Duodenal mucosa (tissue), 2 donors: ENCODE measurements at regions not wholly inside any gene's neighbourhood (a gene's known extent, or its start where the extent isn't known, plus 50 kb on each side); places are given as distances from the start of the nearest gene placed in this dataset.
"Not testable (repeated sequence)": the region's sequence is repeated elsewhere in the genome, so short reads cannot be mapped to it uniquely, and the experiment has no call there.

Experiments used
- H3K27ac ChIP-seq: one replicate; pipeline ENCODE4 v1.7.0; 2013; ENCODE audit warnings: low read depth, low read length
- H3K27me3 ChIP-seq, 2 donors: one replicate each; pipeline ENCODE4 v1.7.0; 2013; ENCODE audit warnings: low read length in 2 of 2, control low read depth in 1 of 2; ENCODE audit not compliant: insufficient read depth in 2 of 2, control insufficient read depth in 1 of 2
- H3K36me3 ChIP-seq, 2 donors: one replicate each; pipeline ENCODE4 v1.7.0; 2013; ENCODE audit warnings: low read length in 2 of 2, control low read depth in 1 of 2; ENCODE audit not compliant: insufficient read depth in 2 of 2, control insufficient read depth in 1 of 2
- H3K4me1 ChIP-seq, 2 donors: one replicate each; pipeline ENCODE4 v1.7.0; 2013; ENCODE audit warnings: low read length in 2 of 2, control low read depth in 1 of 2; ENCODE audit not compliant: insufficient read depth in 2 of 2, control insufficient read depth in 1 of 2
- H3K4me3 ChIP-seq, 2 donors: one replicate each; pipeline ENCODE4 v1.7.0; 2013; ENCODE audit warnings: low read length in 2 of 2, low read depth in 1 of 2
- H3K9ac ChIP-seq, 2 donors: one replicate each; pipeline ENCODE4 v1.7.0; 2013; ENCODE audit warnings: low read length in 2 of 2, low read depth in 1 of 2
- H3K9me3 ChIP-seq, 2 donors: one replicate each; pipeline ENCODE4 v1.7.0; 2013; ENCODE audit warnings: low read length in 2 of 2, control low read depth in 1 of 2; ENCODE audit not compliant: control insufficient read depth in 1 of 2

DNA sequence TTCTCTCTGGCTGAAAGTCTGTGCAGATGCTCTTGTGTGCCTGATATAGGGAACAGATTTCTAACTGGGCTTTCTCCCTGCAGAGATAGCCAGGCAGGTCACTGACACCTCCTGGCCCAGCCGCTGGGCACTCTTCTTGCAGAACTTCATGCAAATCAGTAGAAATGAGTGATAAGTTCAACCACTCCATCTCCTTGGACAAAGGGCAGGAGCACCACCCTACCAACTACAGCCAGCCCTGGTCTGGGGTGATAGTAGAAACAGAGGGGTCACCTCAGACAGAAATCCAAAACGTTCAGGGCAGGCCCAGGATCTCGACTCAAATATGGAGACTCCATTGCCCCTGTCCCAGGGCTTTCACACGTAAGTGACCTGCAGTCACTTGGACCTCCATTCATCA is 917.8 kb upstream of the ZNF722 start:
- Histone ChIP-seq H3K27ac (no peak overlapping the region), H3K9me3 (peaks cover 35 to 40% of the 10 kb centered on the region in 2 donors)

DNA sequence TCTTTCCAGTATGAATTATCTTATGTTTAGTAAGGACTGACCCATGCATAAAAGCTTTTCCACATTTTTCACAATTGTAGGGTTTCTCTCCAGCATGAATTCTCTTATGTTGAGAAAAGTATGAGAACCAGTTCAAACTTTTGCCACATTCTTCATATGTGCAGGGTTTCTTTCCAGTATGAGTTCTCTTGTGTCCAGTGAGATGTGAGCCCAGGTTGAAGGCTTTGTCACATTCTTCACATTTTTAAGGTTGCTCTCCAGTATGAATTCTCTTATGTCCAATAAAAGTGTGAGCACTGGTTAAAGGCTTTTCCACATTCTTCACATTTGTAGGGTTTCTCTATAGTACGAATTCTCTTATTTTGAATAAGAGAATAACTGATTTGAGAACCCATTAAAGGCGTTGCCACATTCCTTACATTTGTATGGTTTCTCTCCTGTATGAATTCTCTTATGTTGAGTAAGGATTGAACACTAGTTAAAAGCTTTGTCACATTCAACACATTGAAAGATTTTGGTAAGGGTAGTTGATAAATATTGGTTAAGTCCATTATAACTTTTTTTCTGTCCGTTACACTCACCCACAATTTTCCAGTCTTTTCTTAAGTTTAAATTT is 911.0 kb upstream of the ZNF722 start:
- Histone ChIP-seq H3K4me1 (no peaks in the 10 kb centered on the region), H3K4me3 (no peak overlapping the region), H3K9ac (no peak overlapping the region), H3K27ac (no peak overlapping the region), H3K9me3 (peaks cover 26 to 38% of the 10 kb centered on the region in 2 donors), H3K27me3 (no peaks in the 10 kb centered on the region), H3K36me3 (no peaks in the 10 kb centered on the region)

More for the DNA sequence above, 917.8 kb upstream of the ZNF722 start:
- no peak overlapping the region for H3K9ac ChIP-seq
- no peak overlapping the region for H3K4me3 ChIP-seq
- no peaks in the 10 kb centered on the region for H3K4me1 ChIP-seq
- no peaks in the 10 kb centered on the region for H3K27me3 ChIP-seq
- H3K36me3 ChIP-seq, result no peaks in the 10 kb centered on the region

DNA sequence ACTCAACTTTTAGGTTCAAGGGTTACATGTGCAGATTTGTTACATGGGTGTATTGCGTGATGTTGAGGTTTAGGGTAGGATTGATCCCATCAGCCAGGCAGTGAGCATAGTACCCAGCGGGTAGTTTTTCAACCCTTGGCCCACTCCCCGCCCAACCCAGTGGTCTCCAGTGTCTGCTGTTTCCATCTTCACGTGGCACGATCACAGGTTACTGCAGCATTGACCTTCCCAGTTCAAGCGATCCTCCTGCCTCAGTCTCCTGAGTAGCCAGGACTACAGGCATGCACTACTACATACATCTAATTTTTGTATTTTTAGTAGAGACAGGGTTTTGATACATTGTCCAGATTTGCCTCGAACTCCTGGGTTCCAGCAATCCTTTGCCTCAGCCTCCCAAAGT is 905.7 kb upstream of the ZNF722 start:
- H3K27ac ChIP-seq, result no peak overlapping the region

DNA sequence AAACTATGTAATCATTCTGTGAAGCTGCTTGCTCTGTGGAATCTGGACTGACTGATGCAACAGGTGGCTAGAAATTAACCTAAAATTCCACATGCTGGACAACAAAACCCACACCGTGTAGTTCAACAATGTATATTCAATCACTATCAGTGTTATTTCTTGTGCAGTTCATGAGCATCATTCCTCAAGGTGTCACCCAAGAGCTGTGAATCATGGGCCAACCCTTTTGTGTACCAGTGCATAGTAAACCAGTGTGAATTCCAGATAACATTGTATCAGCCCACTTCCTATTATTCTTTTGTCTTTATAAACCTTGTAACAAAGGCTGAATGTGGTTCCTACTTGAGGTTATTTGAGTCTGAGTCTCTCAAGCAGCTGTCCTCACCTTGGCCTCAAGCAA is 905.2 kb upstream of the ZNF722 start:
- no peak overlapping the region for H3K9ac ChIP-seq
- H3K27me3 ChIP-seq, result no peaks in the 10 kb centered on the region
- H3K9me3 ChIP-seq, result peaks cover 18 to 24% of the 10 kb centered on the region in 2 donors
- H3K36me3 ChIP-seq, result no peaks in the 10 kb centered on the region
- no peak overlapping the region for H3K4me3 ChIP-seq
- no peaks in the 10 kb centered on the region for H3K4me1 ChIP-seq
- no peak overlapping the region for H3K27ac ChIP-seq

More for the DNA sequence above, 905.7 kb upstream of the ZNF722 start:
- Histone ChIP-seq H3K27me3 (no peaks in the 10 kb centered on the region), H3K4me3 (no peak overlapping the region), H3K36me3 (no peaks in the 10 kb centered on the region), H3K4me1 (no peaks in the 10 kb centered on the region), H3K9ac (no peak overlapping the region), H3K9me3 (peaks cover 23 to 28% of the 10 kb centered on the region in 2 donors)

DNA sequence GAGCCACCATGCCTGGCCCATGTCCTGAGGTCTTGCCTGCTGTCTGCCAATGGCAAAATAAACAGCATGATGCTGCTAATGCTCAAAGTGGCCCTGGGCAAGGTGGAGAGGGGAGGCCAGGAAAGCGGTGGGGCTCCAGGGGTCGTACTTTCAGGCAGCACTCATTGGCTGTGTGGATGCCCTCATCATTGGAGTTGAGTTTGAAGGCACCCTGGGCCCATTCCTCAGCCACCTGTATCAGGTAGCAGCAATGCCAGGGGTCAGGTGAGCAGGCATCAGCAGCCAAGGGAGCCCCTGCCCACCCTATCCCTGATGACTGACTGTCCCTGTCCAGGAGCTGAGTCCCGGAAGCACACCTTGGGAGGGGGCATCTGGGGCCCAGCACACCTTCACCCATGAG is 902.5 kb upstream of the ZNF722 start:
- H3K27me3 ChIP-seq, result no peaks in the 10 kb centered on the region
- no peak overlapping the region for H3K4me3 ChIP-seq
- no peaks in the 10 kb centered on the region for H3K36me3 ChIP-seq
- H3K9me3 ChIP-seq, result peaks cover 13 to 22% of the 10 kb centered on the region in 2 donors
- H3K27ac ChIP-seq, result no peak overlapping the region
- no peak overlapping the region for H3K9ac ChIP-seq
- no peaks in the 10 kb centered on the region for H3K4me1 ChIP-seq

DNA sequence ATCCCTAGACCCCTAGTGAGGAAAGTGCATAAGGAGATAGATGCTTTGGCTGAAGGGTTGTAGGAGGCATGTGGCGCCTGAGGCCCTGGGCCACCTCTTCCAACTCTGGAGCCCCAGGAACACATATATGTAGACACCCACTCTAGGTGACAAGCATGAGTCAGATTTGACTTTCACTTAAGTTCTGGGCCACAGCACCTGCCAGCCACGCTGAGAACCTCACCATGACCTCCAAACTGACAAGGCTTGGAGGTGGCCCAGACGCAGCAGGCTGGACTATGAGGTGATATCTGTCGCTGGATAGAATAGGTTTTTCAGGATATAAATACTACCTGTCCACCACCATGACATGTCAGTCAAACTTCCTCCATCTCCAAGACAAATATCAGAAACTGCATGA is 894.0 kb upstream of the ZNF722 start:
- Histone ChIP-seq H3K9ac (no peak overlapping the region), H3K4me3 (no peak overlapping the region), H3K9me3 (peaks cover 21 to 24% of the 10 kb centered on the region in 2 donors), H3K27me3 (no peaks in the 10 kb centered on the region), H3K27ac (no peak overlapping the region), H3K36me3 (no peaks in the 10 kb centered on the region), H3K4me1 (no peaks in the 10 kb centered on the region)

DNA sequence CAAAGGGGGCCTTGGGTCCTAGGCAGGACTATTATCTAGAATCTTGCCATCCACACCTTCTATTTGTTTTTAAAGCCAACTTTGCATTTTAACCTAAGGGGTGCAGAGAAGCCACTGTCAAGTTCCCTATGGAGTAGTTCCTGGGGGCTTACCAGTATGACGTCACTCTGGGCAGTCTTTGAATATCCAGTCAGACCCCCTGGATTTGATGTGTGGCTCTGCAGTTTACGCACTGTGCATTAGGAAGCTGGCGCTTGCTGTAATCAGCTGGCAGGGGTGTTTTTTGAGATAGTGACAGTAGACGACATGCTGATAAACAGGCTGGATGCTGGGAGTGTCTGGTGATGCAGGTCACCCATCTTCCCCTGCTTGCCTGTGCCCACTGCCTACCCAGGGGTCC is 892.7 kb upstream of the ZNF722 start:
- Histone ChIP-seq H3K9me3 (peaks cover 21 to 24% of the 10 kb centered on the region in 2 donors), H3K27me3 (no peaks in the 10 kb centered on the region), H3K27ac (no peak overlapping the region), H3K4me3 (no peak overlapping the region), H3K4me1 (no peaks in the 10 kb centered on the region), H3K9ac (no peak overlapping the region), H3K36me3 (no peaks in the 10 kb centered on the region)

DNA sequence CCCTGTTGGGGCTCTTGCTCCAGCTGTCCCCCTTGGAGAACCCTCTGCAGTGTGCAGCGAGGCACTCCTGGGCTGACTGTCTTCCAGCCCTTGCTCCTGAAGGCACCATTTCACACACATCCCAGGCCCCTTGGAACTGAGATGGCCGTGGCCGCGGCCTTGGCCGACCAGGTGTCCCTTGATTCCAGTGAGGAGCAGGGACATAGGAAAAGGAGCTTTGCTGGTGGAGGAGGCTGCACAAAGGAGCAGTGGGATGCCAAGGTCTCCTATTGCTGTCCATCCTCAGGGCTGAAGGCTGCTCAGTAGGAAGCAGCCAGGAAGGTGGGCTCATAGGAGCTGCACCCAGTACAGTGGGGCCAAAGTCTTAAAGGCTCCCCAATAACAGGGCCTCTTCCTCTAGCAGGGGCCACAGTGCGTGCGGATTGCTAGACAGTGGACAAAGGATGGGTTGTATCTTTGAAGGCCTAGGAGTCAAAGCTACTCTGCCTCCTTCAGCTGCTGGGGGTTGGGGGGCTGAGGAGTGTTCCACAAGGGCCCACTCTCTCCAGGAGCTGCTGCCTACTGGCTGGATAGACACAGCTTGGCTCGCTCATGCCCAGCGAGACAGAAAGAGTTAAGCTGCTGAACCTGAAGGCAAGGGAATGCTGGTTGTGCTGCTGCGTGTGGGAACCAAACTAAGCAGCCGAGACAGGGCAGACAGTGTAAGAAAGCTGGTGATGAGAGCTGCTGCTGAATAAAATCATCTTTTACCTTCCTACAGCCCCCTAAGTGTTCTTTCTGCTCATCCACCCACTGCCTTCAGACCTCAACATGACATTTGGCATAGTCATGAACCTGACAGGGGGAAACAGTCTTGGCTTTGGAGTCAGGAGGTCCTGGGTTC is 891.9 kb upstream of the ZNF722 start:
- no peaks in the 10 kb centered on the region for H3K4me1 ChIP-seq
- H3K27ac ChIP-seq, result no peak overlapping the region
- H3K9me3 ChIP-seq, result peaks cover 21 to 24% of the 10 kb centered on the region in 2 donors
- no peak overlapping the region for H3K9ac ChIP-seq
- H3K4me3 ChIP-seq, result no peak overlapping the region
- no peaks in the 10 kb centered on the region for H3K27me3 ChIP-seq
- H3K36me3 ChIP-seq, result no peaks in the 10 kb centered on the region

DNA sequence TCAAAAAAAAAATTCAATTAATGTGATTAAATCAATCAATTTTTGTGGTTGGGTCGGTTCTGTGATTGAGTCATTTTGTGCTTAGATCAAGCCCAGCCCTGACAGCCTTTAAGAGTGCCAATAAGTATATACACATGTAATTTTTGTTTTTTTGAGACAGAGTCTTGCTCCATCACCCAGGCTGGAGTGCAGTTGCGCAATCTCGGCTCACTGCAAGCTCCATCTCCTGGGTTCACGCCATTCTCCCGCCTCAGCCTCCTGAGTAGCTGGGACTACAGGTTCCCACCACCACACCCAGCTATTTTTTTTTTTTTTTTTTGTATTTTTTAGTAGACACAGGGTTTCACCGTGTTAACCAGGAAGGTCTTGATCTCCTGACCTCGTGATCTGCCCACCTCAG is 887.1 kb upstream of the ZNF722 start:
- H3K9me3 ChIP-seq, result peaks cover 22 to 31% of the 10 kb centered on the region in 2 donors
- H3K4me1 ChIP-seq, H3K9ac ChIP-seq, H3K27ac ChIP-seq, H3K4me3 ChIP-seq, H3K27me3 ChIP-seq, H3K36me3 ChIP-seq: not testable (repeated sequence)
